ENCODE measurements at regions not wholly inside any gene's neighbourhood (a gene's known extent, or its start where the extent isn't known, plus 50 kb on each side); places are given as distances from the start of the nearest gene placed in this dataset.
"Not testable (repeated sequence)": the region's sequence is repeated elsewhere in the genome, so short reads cannot be mapped to it uniquely, and the experiment has no call there.

GRCh38 chr12:102299731-102300130 is 102.1 kb upstream of the PMCH start:
- Mint-ChIP-seq H3K4me1 (ENCODE audit: low read depth, unreplicated experiment) (no peaks in the 10 kb centered on the region), H3K27me3 (ENCODE audit: unreplicated experiment) (no peaks in the 10 kb centered on the region), H3K27ac (ENCODE audit: unreplicated experiment) (no peak overlapping the region), H3K4me3 (ENCODE audit: unreplicated experiment) (no peak overlapping the region), H3K9me3 (ENCODE audit: unreplicated experiment) (peaks cover 1% of the 10 kb centered on the region), H3K36me3 (ENCODE audit: unreplicated experiment) (peaks cover 5% of the 10 kb centered on the region)
- no peak for DNase-seq
- no peak for TF ChIP-seq CTCF (IDR thresholded peaks at IDR 0.05; ENCODE audit: partially characterized antibody, unreplicated experiment)

DNA sequence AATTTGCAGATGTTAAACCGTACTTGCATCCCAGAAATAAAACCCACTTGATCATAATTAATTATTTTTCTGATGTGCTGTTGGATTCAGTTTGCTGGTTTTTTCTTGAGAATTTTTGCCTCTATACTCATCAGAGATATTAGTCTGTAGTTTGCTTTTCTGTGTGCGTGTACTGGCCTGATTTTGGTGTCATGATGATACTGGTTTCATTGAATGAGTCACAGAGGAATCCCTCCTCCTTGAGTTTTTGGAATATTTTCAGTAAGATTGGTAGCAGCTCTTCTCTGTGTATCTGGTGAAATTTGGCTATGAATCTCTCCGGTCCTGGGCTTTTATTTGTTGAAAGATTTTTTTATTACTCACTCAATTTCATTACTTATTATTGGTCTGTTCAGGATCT is 100.4 kb upstream of the PMCH start:
- Mint-ChIP-seq H3K27ac (ENCODE audit: unreplicated experiment) (no peak overlapping the region), H3K36me3 (ENCODE audit: unreplicated experiment) (no peaks in the 10 kb centered on the region), H3K27me3 (ENCODE audit: unreplicated experiment) (no peaks in the 10 kb centered on the region), H3K4me3 (ENCODE audit: unreplicated experiment) (no peak overlapping the region), H3K4me1 (ENCODE audit: low read depth, unreplicated experiment) (no peaks in the 10 kb centered on the region), H3K9me3 (ENCODE audit: unreplicated experiment) (peaks cover 1% of the 10 kb centered on the region)
- no peak for DNase-seq
- no peak for TF ChIP-seq CTCF (IDR thresholded peaks at IDR 0.05; ENCODE audit: partially characterized antibody, unreplicated experiment)

GRCh38 chr12:102297412-102297811 is 99.8 kb upstream of the PMCH start:
- DNase-seq, result no peak
- no peaks in the 10 kb centered on the region for H3K27me3 Mint-ChIP-seq (ENCODE audit: unreplicated experiment)
- no peaks in the 10 kb centered on the region for H3K36me3 Mint-ChIP-seq (ENCODE audit: unreplicated experiment)
- H3K27ac Mint-ChIP-seq (ENCODE audit: unreplicated experiment), result no peak overlapping the region
- no peak for TF ChIP-seq CTCF (IDR thresholded peaks at IDR 0.05; ENCODE audit: partially characterized antibody, unreplicated experiment)
- no peaks in the 10 kb centered on the region for H3K4me1 Mint-ChIP-seq (ENCODE audit: low read depth, unreplicated experiment)
- H3K9me3 Mint-ChIP-seq (ENCODE audit: unreplicated experiment), result peaks cover 1% of the 10 kb centered on the region
- no peak overlapping the region for H3K4me3 Mint-ChIP-seq (ENCODE audit: unreplicated experiment)

DNA sequence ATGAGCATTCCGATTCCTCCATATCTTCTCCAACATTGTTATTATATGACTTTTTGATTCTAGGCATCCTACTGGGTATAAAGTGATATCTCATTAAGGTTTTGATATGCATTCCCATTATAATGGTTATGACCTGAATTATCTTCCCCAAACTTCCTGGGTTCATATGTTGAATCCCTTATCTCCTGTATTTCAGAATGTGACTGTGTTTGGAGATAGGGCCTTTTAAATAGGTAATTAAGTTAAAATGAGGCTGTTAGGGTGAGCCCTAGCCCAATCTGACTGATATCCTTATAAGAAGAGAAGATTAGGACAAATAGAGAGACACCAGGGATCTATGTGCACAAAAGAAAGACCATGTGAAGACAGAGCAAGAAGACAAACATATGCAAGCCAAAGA is 96.9 kb upstream of the PMCH start:
- no peak for DNase-seq
- Mint-ChIP-seq H3K4me1 (ENCODE audit: low read depth, unreplicated experiment) (no peaks in the 10 kb centered on the region), H3K27ac (ENCODE audit: unreplicated experiment) (no peak overlapping the region), H3K4me3 (ENCODE audit: unreplicated experiment) (no peak overlapping the region), H3K9me3 (ENCODE audit: unreplicated experiment) (peaks cover 1% of the 10 kb centered on the region), H3K36me3 (ENCODE audit: unreplicated experiment) (peaks cover 9% of the 10 kb centered on the region), H3K27me3 (ENCODE audit: unreplicated experiment) (peaks cover 4% of the 10 kb centered on the region)
- no peak for TF ChIP-seq CTCF (IDR thresholded peaks at IDR 0.05; ENCODE audit: partially characterized antibody, unreplicated experiment)

GRCh38 chr12:102291498-102292440 is 94.1 kb upstream of the PMCH start:
- not testable (repeated sequence) for H3K27ac Mint-ChIP-seq (ENCODE audit: unreplicated experiment); H3K27me3 Mint-ChIP-seq (ENCODE audit: unreplicated experiment); DNase-seq; H3K36me3 Mint-ChIP-seq (ENCODE audit: unreplicated experiment); H3K4me3 Mint-ChIP-seq (ENCODE audit: unreplicated experiment); H3K4me1 Mint-ChIP-seq (ENCODE audit: low read depth, unreplicated experiment); H3K9me3 Mint-ChIP-seq (ENCODE audit: unreplicated experiment)

GRCh38 chr12:102289702-102290101 is 92.1 kb upstream of the PMCH start:
- H3K27me3 Mint-ChIP-seq (ENCODE audit: unreplicated experiment); DNase-seq; H3K36me3 Mint-ChIP-seq (ENCODE audit: unreplicated experiment); H3K9me3 Mint-ChIP-seq (ENCODE audit: unreplicated experiment); H3K27ac Mint-ChIP-seq (ENCODE audit: unreplicated experiment); H3K4me1 Mint-ChIP-seq (ENCODE audit: low read depth, unreplicated experiment); H3K4me3 Mint-ChIP-seq (ENCODE audit: unreplicated experiment): not testable (repeated sequence)

All from glutamatergic neuron (in vitro differentiated cells).